HepG2 (cell line): ENCODE measurements at regions not wholly inside any gene's neighbourhood (a gene's known extent, or its start where the extent isn't known, plus 50 kb on each side); places are given as distances from the start of the nearest gene placed in this dataset.

ENCODE experiments used
- ZNF407 ChIP-seq: sonication (generic); formaldehyde crosslinking; IDR thresholded peaks from one replicate; pipeline ENCODE4 v1.5.1; 2020; ENCODE audit warnings: mild to moderate bottlenecking, missing genetic modification reagents; ENCODE audit errors: not compliant biosample characterization
- ZNF782 ChIP-seq: sonication (generic); formaldehyde crosslinking; IDR thresholded peaks from 2 replicates; pipeline ENCODE4 v1.4.0; 2020; ENCODE audit warnings: missing genetic modification reagents, mild to moderate bottlenecking, borderline replicate concordance
- TF ChIP-seq, protein P1 (sequence below): sonication (generic); formaldehyde crosslinking; IDR thresholded peaks from 2 replicates; pipeline ENCODE4 v1.4.0; 2020; ENCODE audit warnings: missing genetic modification reagents, borderline replicate concordance

- TF ChIP-seq, protein P1, sequence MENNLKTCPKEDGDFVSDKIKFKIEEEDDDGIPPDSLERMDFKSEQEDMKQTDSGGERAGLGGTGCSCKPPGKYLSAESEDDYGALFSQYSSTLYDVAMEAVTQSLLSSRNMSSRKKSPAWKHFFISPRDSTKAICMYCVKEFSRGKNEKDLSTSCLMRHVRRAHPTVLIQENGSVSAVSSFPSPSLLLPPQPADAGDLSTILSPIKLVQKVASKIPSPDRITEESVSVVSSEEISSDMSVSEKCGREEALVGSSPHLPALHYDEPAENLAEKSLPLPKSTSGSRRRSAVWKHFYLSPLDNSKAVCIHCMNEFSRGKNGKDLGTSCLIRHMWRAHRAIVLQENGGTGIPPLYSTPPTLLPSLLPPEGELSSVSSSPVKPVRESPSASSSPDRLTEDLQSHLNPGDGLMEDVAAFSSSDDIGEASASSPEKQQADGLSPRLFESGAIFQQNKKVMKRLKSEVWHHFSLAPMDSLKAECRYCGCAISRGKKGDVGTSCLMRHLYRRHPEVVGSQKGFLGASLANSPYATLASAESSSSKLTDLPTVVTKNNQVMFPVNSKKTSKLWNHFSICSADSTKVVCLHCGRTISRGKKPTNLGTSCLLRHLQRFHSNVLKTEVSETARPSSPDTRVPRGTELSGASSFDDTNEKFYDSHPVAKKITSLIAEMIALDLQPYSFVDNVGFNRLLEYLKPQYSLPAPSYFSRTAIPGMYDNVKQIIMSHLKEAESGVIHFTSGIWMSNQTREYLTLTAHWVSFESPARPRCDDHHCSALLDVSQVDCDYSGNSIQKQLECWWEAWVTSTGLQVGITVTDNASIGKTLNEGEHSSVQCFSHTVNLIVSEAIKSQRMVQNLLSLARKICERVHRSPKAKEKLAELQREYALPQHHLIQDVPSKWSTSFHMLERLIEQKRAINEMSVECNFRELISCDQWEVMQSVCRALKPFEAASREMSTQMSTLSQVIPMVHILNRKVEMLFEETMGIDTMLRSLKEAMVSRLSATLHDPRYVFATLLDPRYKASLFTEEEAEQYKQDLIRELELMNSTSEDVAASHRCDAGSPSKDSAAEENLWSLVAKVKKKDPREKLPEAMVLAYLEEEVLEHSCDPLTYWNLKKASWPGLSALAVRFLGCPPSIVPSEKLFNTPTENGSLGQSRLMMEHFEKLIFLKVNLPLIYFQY (CRISPR knock-in tag), result no peak
- no peak for TF ChIP-seq ZNF407 (CRISPR knock-in tag)
- no peak for TF ChIP-seq ZNF782 (CRISPR knock-in tag)
Measured at GRCh38 chr9:90330231-90330630, 312.4 kb downstream of the DIRAS2 start (continued).
